CD14-positive monocyte (primary cell): ENCODE measurements at regions not wholly inside any gene's neighbourhood (a gene's known extent, or its start where the extent isn't known, plus 50 kb on each side); places are given as distances from the start of the nearest gene placed in this dataset.
A peak's percentile ranks its signal among the peaks of the same experiment; 100 is the strongest.

Source experiments
- DNase-seq, 3 donors: peaks; one replicate each; pipeline ENCODE4 v3.0.0-alpha.2; 2011 to 2022
- H2AFZ ChIP-seq: 2 replicates; pipeline ENCODE4 v1.6.0; 2012; ENCODE audit warnings: mild to moderate bottlenecking, low read depth, low read length, inconsistent platforms; ENCODE audit not compliant: insufficient read depth, poor library complexity, severe bottlenecking
- H3K27ac ChIP-seq, 2 donors: 1 replicate in 1 of 2; 2 replicates in 1 of 2; pipeline ENCODE4 v1.5.1; 2012 to 2013; ENCODE audit warnings: low read length in 2 of 2, control low read depth in 1 of 2, inconsistent platforms in 1 of 2, low read depth in 1 of 2, mild to moderate bottlenecking in 1 of 2
- H3K27me3 ChIP-seq, 2 donors: one replicate each; pipeline versions ENCODE4 v1.6.0 to v1.6.1; 2011 to 2013; ENCODE audit warnings: low read length in 2 of 2; ENCODE audit not compliant: control insufficient read depth in 2 of 2, insufficient read depth in 2 of 2
- H3K36me3 ChIP-seq, 2 donors: replicated peaks in 1 of 2; 1 replicate in 1 of 2; 2 replicates in 1 of 2; pipeline versions ENCODE4 v1.5.1 to v1.6.1; 2012 to 2013; ENCODE audit warnings: low read length in 2 of 2, control low read depth in 1 of 2, inconsistent platforms in 1 of 2, mild to moderate bottlenecking in 1 of 2; ENCODE audit not compliant: insufficient read depth in 2 of 2, control insufficient read depth in 1 of 2
- H3K4me1 ChIP-seq, 2 donors: 1 replicate in 1 of 2; 2 replicates in 1 of 2; pipeline versions ENCODE4 v1.5.1 to v1.6.1; 2012 to 2013; ENCODE audit warnings: low read length in 2 of 2, control low read depth in 1 of 2, inconsistent platforms in 1 of 2, mild to moderate bottlenecking in 1 of 2, moderate library complexity in 1 of 2; ENCODE audit not compliant: insufficient read depth in 2 of 2, control insufficient read depth in 1 of 2
- H3K4me2 ChIP-seq: replicated peaks from 2 replicates; pipeline ENCODE3; 2012; ENCODE audit warnings: low read length, moderate library complexity, mild to moderate bottlenecking; ENCODE audit not compliant: poor library complexity, severe bottlenecking; ENCODE audit errors: extremely low read depth
- H3K4me3 ChIP-seq, 3 experiments: fragments of 200-600 bp in 1 of 3; sonication (generic) in 1 of 3; replicated peaks in 1 of 3; 1 replicate in 2 of 3; 2 replicates in 1 of 3; pipeline ENCODE4 v1.5.1; 2011 to 2013; ENCODE audit warnings: low read length in 3 of 3, mild to moderate bottlenecking in 3 of 3, control low read depth in 2 of 3, low read depth in 2 of 3, inconsistent platforms in 1 of 3, moderate library complexity in 1 of 3
- H3K79me2 ChIP-seq: 2 replicates; pipeline ENCODE4 v1.6.0; 2012; ENCODE audit warnings: mild to moderate bottlenecking, control low read depth, inconsistent platforms, low read length, moderate library complexity; ENCODE audit not compliant: insufficient read depth
- H3K9ac ChIP-seq: 2 replicates; pipeline ENCODE4 v1.6.0; 2017; ENCODE audit warnings: low read length, mild to moderate bottlenecking; ENCODE audit not compliant: insufficient read depth, poor library complexity, severe bottlenecking
- H3K9me3 ChIP-seq, 2 donors: replicated peaks in 1 of 2; 1 replicate in 1 of 2; 2 replicates in 1 of 2; pipeline versions ENCODE4 v1.5.1 to v1.6.1; 2012 to 2013; ENCODE audit warnings: low read length in 2 of 2, control low read depth in 1 of 2; ENCODE audit not compliant: control insufficient read depth in 1 of 2, insufficient read depth in 1 of 2
- H4K20me1 ChIP-seq: 2 replicates; pipeline ENCODE4 v1.6.0; 2012; ENCODE audit warnings: mild to moderate bottlenecking, low read length, control low read depth, moderate library complexity; ENCODE audit not compliant: insufficient read depth
- H3K27ac Mint-ChIP-seq, 7 donors: one replicate each; pipeline ENCODE4 v1.8.0; 2020; ENCODE audit warnings: mild to moderate bottlenecking in 7 of 7, mixed read lengths in 7 of 7, moderate library complexity in 6 of 7, inconsistent platforms in 2 of 7
- H3K27me3 Mint-ChIP-seq, 3 donors: one replicate each; pipeline ENCODE4 v1.8.0; 2021 to 2022; ENCODE audit warnings: low read depth in 3 of 3, mild to moderate bottlenecking in 3 of 3, mixed read lengths in 3 of 3, moderate library complexity in 3 of 3, inconsistent platforms in 1 of 3
- H3K36me3 Mint-ChIP-seq, 2 donors: one replicate each; pipeline ENCODE4 v1.8.0; 2020; ENCODE audit warnings: mixed read lengths in 2 of 2, inconsistent platforms in 1 of 2, mild to moderate bottlenecking in 1 of 2
- H3K4me1 Mint-ChIP-seq: one replicate; pipeline ENCODE4 v1.8.0; 2020; ENCODE audit warnings: mild to moderate bottlenecking, mixed read lengths
- H3K4me3 Mint-ChIP-seq, 2 donors: one replicate each; pipeline ENCODE4 v1.8.0; 2020; ENCODE audit warnings: mild to moderate bottlenecking in 2 of 2, mixed read lengths in 2 of 2, moderate library complexity in 1 of 2
- H3K9me3 Mint-ChIP-seq, 7 donors: one replicate each; pipeline ENCODE4 v1.8.0; 2020 to 2022; ENCODE audit warnings: mixed read lengths in 7 of 7, mild to moderate bottlenecking in 6 of 7, moderate library complexity in 6 of 7, inconsistent platforms in 2 of 7
- WGBS: methylation state at CpG from one replicate; pipeline ENCODE4 v1.1.5; 2013; ENCODE audit warnings: missing lambda C conversion rate; ENCODE audit not compliant: insufficient coverage; 5-methylcytosine and 5-hydroxymethylcytosine counted together
- intact Hi-C, 2 donors: fragments of 100-400 bp; cut with micrococcal nuclease; formaldehyde crosslinking; loops; one replicate each; pipeline versions ENCODE4 v1.15.0 to v1.15.1; 2023
- TF ChIP-seq, protein P1 (sequence below): fragments of 200-600 bp; IDR thresholded peaks from one replicate; pipeline ENCODE4 v1.8.0; 2022; ENCODE audit warnings: antibody characterized with exemption, mild to moderate bottlenecking

- no peak overlapping the region for H3K27ac ChIP-seq
- no peaks in the 10 kb centered on the region for H3K9me3 ChIP-seq
- H3K27me3 Mint-ChIP-seq: peaks cover 0 to 2% (median 0%) of the 10 kb centered on the region in 3 donors
- no peaks in the 10 kb centered on the region for H3K79me2 ChIP-seq
- no peaks in the 10 kb centered on the region for H3K27me3 ChIP-seq
- peaks cover 2% of the 10 kb centered on the region for H3K4me1 Mint-ChIP-seq
- no peaks in the 10 kb centered on the region for H3K36me3 ChIP-seq
- no peak overlapping the region for H3K27ac Mint-ChIP-seq
- H3K4me3 ChIP-seq: no peak overlapping the region
- TF ChIP-seq, protein P1, sequence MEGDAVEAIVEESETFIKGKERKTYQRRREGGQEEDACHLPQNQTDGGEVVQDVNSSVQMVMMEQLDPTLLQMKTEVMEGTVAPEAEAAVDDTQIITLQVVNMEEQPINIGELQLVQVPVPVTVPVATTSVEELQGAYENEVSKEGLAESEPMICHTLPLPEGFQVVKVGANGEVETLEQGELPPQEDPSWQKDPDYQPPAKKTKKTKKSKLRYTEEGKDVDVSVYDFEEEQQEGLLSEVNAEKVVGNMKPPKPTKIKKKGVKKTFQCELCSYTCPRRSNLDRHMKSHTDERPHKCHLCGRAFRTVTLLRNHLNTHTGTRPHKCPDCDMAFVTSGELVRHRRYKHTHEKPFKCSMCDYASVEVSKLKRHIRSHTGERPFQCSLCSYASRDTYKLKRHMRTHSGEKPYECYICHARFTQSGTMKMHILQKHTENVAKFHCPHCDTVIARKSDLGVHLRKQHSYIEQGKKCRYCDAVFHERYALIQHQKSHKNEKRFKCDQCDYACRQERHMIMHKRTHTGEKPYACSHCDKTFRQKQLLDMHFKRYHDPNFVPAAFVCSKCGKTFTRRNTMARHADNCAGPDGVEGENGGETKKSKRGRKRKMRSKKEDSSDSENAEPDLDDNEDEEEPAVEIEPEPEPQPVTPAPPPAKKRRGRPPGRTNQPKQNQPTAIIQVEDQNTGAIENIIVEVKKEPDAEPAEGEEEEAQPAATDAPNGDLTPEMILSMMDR: no peak
- H3K4me3 Mint-ChIP-seq: no peak overlapping the region
- DNase-seq: no peak
- H3K9ac ChIP-seq: no peak overlapping the region
- no peaks in the 10 kb centered on the region for H4K20me1 ChIP-seq
- no peaks in the 10 kb centered on the region for H3K9me3 Mint-ChIP-seq
- no CpG with 5 or more reads among the region's 2 CpGs for WGBS
- H3K36me3 Mint-ChIP-seq: no peaks in the 10 kb centered on the region
- intact Hi-C loops: no loop called here
- no peak overlapping the region for H2AFZ ChIP-seq
- H3K4me2 ChIP-seq: no peak overlapping the region
- no peaks in the 10 kb centered on the region for H3K4me1 ChIP-seq
Measured at GRCh38 chr14:106808907-106809306, 1282.5 kb downstream of the TMEM121 start.

- Histone ChIP-seq H3K36me3 (no peaks in the 10 kb centered on the region), H3K4me3 (no peak overlapping the region), H3K9me3 (no peaks in the 10 kb centered on the region), H3K9ac (no peak overlapping the region), H3K4me2 (no peak overlapping the region), H3K27me3 (no peaks in the 10 kb centered on the region), H3K27ac (no peak overlapping the region), H3K4me1 (no peaks in the 10 kb centered on the region), H2AFZ (no peak overlapping the region), H3K79me2 (no peaks in the 10 kb centered on the region), H4K20me1 (no peaks in the 10 kb centered on the region)
- no peak overlapping the region for H3K4me3 Mint-ChIP-seq
- H3K27me3 Mint-ChIP-seq: peaks cover 0 to 1% (median 0%) of the 10 kb centered on the region in 3 donors
- TF ChIP-seq, protein P1: no peak
- H3K27ac Mint-ChIP-seq: peak overlapping the region in 2 of 7 donors; percentile 10 to 46
- 100% methylated on average over 2 of the region's 2 CpGs for WGBS
- H3K9me3 Mint-ChIP-seq: no peaks in the 10 kb centered on the region
- DNase-seq: no peak
- intact Hi-C loops: no loop called here
- peaks cover 2% of the 10 kb centered on the region for H3K4me1 Mint-ChIP-seq
- no peaks in the 10 kb centered on the region for H3K36me3 Mint-ChIP-seq
Measured at GRCh38 chr14:106809615-106810014, 1283.2 kb downstream of the TMEM121 start.
